PC-3 (cell line): ENCODE measurements at regions not wholly inside any gene's neighbourhood (a gene's known extent, or its start where the extent isn't known, plus 50 kb on each side); places are given as distances from the start of the nearest gene placed in this dataset.

Experiments
- ATAC-seq: fragments of 200-7000 bp; cut with Tn5 transposase; 2 replicates; pipeline ENCODE4 v1.9.1; 2020; ENCODE audit warnings: mild to moderate bottlenecking, moderate library complexity
- BruUV-seq: library from RNA; stranded (reverse); fragments of 400-500 nt; replicated peaks from 2 replicates; lab custom pipeline; 2021; lab: Mats Ljungman, UMichigan
- CTCF ChIA-PET: fragments of 300-600 bp; sonication (Branson Sonifier 250); formaldehyde crosslinking; loops from one replicate; lab custom pipeline; 2022; ENCODE audit warnings: antibody characterized with exemption; lab: Charles Lee
- POLR2A ChIA-PET: fragments of 300-600 bp; sonication (Branson Sonifier 250); formaldehyde crosslinking; loops from one replicate; lab custom pipeline; 2022; ENCODE audit warnings: antibody characterized with exemption; ENCODE audit not compliant: unreplicated experiment; lab: Charles Lee
- DNase-seq: peaks from one replicate; pipeline ENCODE4 v3.0.0-alpha.2; 2015
- H2AFZ ChIP-seq: fragments of 300-600 bp; sonication (generic); 2 replicates; pipeline ENCODE4 v1.6.0; 2016; ENCODE audit warnings: antibody characterized with exemption, low read length
- H3F3A ChIP-seq: fragments of 300-600 bp; sonication (generic); one replicate; pipeline ENCODE4 v1.6.0; 2017; ENCODE audit warnings: antibody characterized with exemption, low read length, control low read depth, mild to moderate bottlenecking; ENCODE audit not compliant: unreplicated experiment
- H3K27ac ChIP-seq: fragments of 300-600 bp; sonication (generic); 2 replicates; pipeline ENCODE4 v1.5.1; 2016; ENCODE audit warnings: mild to moderate bottlenecking, low read length
- H3K27me3 ChIP-seq: fragments of 300-600 bp; sonication (generic); 2 replicates; pipeline ENCODE4 v1.6.1; 2016; ENCODE audit warnings: low read length, mixed read lengths
- H3K36me3 ChIP-seq: fragments of 300-600 bp; sonication (generic); 2 replicates; pipeline ENCODE4 v1.6.1; 2016; ENCODE audit warnings: low read depth, mixed run types, low read length, mixed read lengths
- H3K4me1 ChIP-seq: fragments of 300-600 bp; sonication (generic); 2 replicates; pipeline ENCODE4 v1.5.1; 2016; ENCODE audit warnings: low read length; ENCODE audit not compliant: insufficient read depth
- H3K4me2 ChIP-seq: fragments of 300-600 bp; sonication (generic); 2 replicates; pipeline ENCODE4 v1.6.0; 2016; ENCODE audit warnings: low read length
- H3K4me3 ChIP-seq: fragments of 300-600 bp; sonication (generic); 2 replicates; pipeline ENCODE4 v1.5.1; 2016; ENCODE audit warnings: mild to moderate bottlenecking, low read length, mixed read lengths
- H3K79me2 ChIP-seq: fragments of 300-600 bp; sonication (generic); 2 replicates; pipeline ENCODE4 v1.6.1; 2017; ENCODE audit warnings: low read length, mixed read lengths
- H3K9ac ChIP-seq: fragments of 300-600 bp; sonication (generic); 2 replicates; pipeline ENCODE4 v1.6.0; 2016; ENCODE audit warnings: mild to moderate bottlenecking, low read length
- H3K9me2 ChIP-seq: fragments of 300-600 bp; sonication (generic); replicated peaks from 2 replicates; pipeline ENCODE4 v1.6.1; 2016; ENCODE audit warnings: mixed run types, low read length, mixed read lengths
- H3K9me3 ChIP-seq: fragments of 300-600 bp; sonication (generic); 2 replicates; pipeline ENCODE4 v1.6.1; 2016; ENCODE audit warnings: low read length, mixed read lengths
- H4K20me1 ChIP-seq: fragments of 300-600 bp; sonication (generic); 2 replicates; pipeline ENCODE4 v1.6.1; 2016; ENCODE audit warnings: low read length, mixed read lengths
- CTCF ChIP-seq: fragments of 300-600 bp; sonication (generic); conservative IDR thresholded peaks from 2 replicates; pipeline ENCODE4 v1.5.1; 2017; ENCODE audit warnings: antibody characterized with exemption, low read depth, mild to moderate bottlenecking, low read length
- EZH2 ChIP-seq: fragments of 300-600 bp; sonication (generic); IDR thresholded peaks from one replicate; pipeline ENCODE4 v1.6.1; 2017; ENCODE audit warnings: antibody characterized with exemption, mild to moderate bottlenecking, low read length; ENCODE audit not compliant: unreplicated experiment
- EZH2phosphoT487 ChIP-seq: fragments of 300-600 bp; sonication (generic); IDR thresholded peaks from 2 replicates; pipeline ENCODE4 v1.6.1; 2018; ENCODE audit warnings: mild to moderate bottlenecking, antibody characterized with exemption, low read length, borderline replicate concordance
- intact Hi-C: fragments of 100-400 bp; cut with micrococcal nuclease; formaldehyde crosslinking; loops from 2 replicates; pipeline ENCODE4 v1.9.0; 2023

GRCh38 chr19:31626941-31627340, 277.7 kb upstream of the TSHZ3 start:
- Histone ChIP-seq H3K9ac (no peak overlapping the region), H4K20me1 (no peaks in the 10 kb centered on the region), H3K79me2 (no peaks in the 10 kb centered on the region), H3K4me3 (no peak overlapping the region), H3K9me3 (no peaks in the 10 kb centered on the region), H3K4me2 (no peak overlapping the region), H3K27me3 (no peaks in the 10 kb centered on the region), H3K36me3 (no peaks in the 10 kb centered on the region), H2AFZ (no peak overlapping the region), H3K9me2 (no peaks in the 10 kb centered on the region), H3K4me1 (no peaks in the 10 kb centered on the region), H3K27ac (no peak overlapping the region), H3F3A (no peaks in the 10 kb centered on the region)
- ChIA-PET POLR2A (no interaction called here), CTCF (no interaction called here)
- no peak for DNase-seq
- ATAC-seq, result no peak
- no peak for TF ChIP-seq EZH2phosphoT487
- no peak for TF ChIP-seq CTCF
- no peak for TF ChIP-seq EZH2
- intact Hi-C loops, result no loop called here
- BruUV-seq, result no TSS peak

- no peaks in the 10 kb centered on the region for H4K20me1 ChIP-seq
- no peak overlapping the region for H3K4me3 ChIP-seq
- ATAC-seq, result no peak
- TF ChIP-seq EZH2phosphoT487, result no peak
- TF ChIP-seq EZH2, result no peak
- TF ChIP-seq CTCF, result no peak
- no peak overlapping the region for H2AFZ ChIP-seq
- ChIA-PET CTCF (no interaction called here), POLR2A (no interaction called here)
- no TSS peak for BruUV-seq
- H3K79me2 ChIP-seq, result no peaks in the 10 kb centered on the region
- H3F3A ChIP-seq, result no peaks in the 10 kb centered on the region
- H3K9me2 ChIP-seq, result no peaks in the 10 kb centered on the region
- DNase-seq, result no peak
- no peaks in the 10 kb centered on the region for H3K36me3 ChIP-seq
- no peaks in the 10 kb centered on the region for H3K4me1 ChIP-seq
- intact Hi-C loops, result no loop called here
- no peak overlapping the region for H3K9ac ChIP-seq
- no peaks in the 10 kb centered on the region for H3K9me3 ChIP-seq
- no peaks in the 10 kb centered on the region for H3K27me3 ChIP-seq
- no peak overlapping the region for H3K27ac ChIP-seq
- no peak overlapping the region for H3K4me2 ChIP-seq
Measured at GRCh38 chr19:31627620-31628365, 278.6 kb upstream of the TSHZ3 start.

- no peak overlapping the region for H2AFZ ChIP-seq
- H3K27ac ChIP-seq, result no peak overlapping the region
- no peak overlapping the region for H3K4me3 ChIP-seq
- H3K27me3 ChIP-seq, result no peaks in the 10 kb centered on the region
- H3K36me3 ChIP-seq, result no peaks in the 10 kb centered on the region
- H3K79me2 ChIP-seq, result no peaks in the 10 kb centered on the region
- H3K4me1 ChIP-seq, result no peaks in the 10 kb centered on the region
- H3K9ac ChIP-seq, result no peak overlapping the region
- DNase-seq (no peak), ATAC-seq (no peak)
- H3K9me3 ChIP-seq, result no peaks in the 10 kb centered on the region
- ChIA-PET CTCF (no interaction called here), POLR2A (no interaction called here)
- H3K9me2 ChIP-seq, result no peaks in the 10 kb centered on the region
- no TSS peak for BruUV-seq
- no peaks in the 10 kb centered on the region for H3F3A ChIP-seq
- no peaks in the 10 kb centered on the region for H4K20me1 ChIP-seq
- intact Hi-C loops, result no loop called here
- TF ChIP-seq EZH2phosphoT487, result no peak
- no peak for TF ChIP-seq CTCF
- no peak for TF ChIP-seq EZH2
- H3K4me2 ChIP-seq, result no peak overlapping the region
Measured at GRCh38 chr19:31629579-31630363, 280.5 kb upstream of the TSHZ3 start.
